ENCODE measurements at regions not wholly inside any gene's neighbourhood (a gene's known extent, or its start where the extent isn't known, plus 50 kb on each side); places are given as distances from the start of the nearest gene placed in this dataset.

GRCh38 chr11:115939104-115939730 lies 435.0 kb upstream of the CADM1 start:
- no peak for DNase-seq

DNA sequence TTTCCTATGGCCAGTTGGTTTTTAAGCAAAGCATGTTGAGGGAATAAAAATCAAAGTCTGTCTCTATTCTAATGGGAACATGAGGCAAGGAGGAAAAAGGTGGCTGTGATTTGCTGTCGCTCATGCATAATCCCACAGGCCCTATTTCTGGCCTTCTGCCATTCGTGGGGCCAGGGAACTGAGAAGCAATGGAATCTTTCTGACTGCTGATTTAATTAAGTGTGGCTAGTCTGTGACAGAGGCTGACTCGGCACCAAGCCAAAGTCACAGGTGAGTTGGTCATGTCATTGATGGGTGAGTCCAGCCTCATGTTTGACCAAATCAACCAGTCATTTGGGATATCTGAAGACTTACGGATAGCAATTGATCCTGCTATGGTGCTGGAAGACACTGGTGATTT lies 429.3 kb upstream of the CADM1 start:
- no peak for DNase-seq

DNA sequence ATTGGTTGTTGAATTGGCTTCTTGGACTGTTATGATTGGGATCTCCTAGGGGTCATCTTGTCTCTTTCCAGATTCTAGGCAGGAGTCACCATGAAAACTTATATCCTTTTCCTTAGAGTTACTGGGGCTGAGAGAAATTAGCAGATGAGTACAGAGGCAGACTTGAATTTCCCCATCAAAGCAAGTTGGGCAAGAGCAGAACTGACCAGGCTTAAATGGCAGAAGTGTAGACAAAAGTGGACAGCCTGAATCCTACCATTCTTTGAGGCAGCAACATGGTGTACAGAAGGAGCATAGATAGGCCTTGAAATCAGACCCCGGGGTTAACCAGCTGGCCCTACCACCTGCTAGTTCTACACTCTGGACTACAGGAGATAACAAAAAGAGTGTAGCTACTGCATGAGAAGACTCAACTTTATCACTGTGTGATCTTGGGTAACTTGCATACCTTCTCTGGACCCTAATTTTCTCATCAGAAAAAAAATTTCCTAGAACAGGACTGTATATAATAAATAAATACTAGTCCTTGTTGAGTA lies 427.4 kb upstream of the CADM1 start:
- no peak for DNase-seq

GRCh38 chr11:115930886-115931547 lies 426.8 kb upstream of the CADM1 start:
- DNase-seq = no peak

DNA sequence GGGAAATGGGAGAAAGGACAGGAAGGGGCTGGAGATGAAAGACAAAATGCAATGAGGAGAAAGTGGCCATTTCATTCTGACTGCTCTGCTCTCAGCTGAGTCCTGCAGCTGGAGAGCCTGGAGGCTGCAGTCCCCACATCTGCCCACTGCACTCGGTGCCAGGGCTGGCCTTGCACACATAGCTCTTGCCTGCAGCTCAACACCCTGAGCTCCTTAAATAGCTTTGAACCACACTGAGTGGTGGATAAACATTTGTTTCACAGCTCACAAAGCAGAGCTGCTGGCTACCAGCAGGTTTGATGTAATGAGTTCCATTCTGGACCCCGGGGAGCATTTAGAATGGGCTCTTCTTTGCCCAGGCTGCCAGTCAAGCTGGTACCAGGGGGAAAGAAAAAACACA lies 426.1 kb upstream of the CADM1 start:
- no peak for DNase-seq

DNA sequence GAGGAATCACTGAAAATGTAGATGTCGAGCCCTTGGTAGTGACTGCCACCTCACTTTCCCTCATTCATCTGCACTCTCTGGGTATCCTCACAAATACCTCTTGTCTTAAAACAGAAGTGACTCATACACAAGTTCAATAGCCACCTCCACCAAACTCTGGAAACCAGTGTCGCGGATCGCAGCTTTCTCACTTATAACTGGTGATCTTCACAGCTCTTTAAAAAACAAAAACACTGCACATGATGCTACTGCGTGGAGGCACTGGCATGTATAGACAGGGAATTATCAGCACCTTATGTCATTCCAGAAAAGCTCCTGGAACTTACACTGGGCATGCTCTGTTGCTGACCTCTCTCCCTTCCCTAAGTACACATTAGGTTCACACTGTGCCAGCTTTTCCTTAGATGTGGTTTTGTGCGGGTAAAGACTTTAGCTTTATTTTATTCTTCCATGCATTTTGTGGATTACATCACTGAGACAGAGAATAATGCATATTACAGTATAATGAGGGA lies 425.5 kb upstream of the CADM1 start:
- DNase-seq = no peak

DNA sequence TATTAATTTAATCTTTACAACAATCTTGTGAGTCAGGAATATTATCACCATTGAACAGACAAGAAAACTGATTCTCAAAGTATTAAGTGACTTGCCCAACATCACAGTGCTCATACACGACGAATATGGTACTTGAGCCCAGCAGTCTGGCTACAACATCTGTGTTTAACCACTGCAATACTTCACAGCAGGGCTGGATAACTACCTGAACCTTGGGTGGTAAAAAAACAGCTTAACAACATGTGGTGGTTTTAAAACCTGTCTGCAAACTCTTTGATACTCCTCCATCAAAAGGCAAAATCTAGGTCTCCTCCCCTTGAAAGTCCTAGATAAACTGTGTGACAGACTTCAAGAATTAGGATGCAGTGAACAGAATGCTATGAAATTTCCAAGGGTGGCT lies 424.6 kb upstream of the CADM1 start:
- no peak for DNase-seq

DNA sequence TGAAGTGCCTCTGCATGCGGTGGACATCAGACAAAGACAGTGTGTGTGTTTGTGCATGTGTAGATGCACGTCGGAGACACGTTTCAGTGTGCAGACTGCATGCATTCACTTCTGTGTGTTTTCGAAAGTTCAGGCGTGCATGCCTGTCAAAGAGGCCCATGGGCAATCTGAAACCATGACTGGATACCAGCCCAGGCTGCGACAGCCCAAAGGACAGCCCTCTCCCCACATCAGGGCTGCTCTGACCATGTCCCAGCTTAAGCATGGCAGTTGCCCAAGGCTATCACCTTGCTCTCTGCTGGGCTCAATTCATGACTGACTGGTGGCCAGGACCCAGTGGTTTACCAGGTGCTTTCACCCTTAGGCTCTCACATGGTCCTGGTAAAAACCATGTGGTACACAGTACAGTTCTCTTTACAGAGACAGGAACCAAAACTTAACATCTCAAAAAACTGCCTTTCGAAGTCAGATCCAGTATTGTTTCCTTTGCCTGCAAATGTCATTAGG lies 423.7 kb upstream of the CADM1 start:
- DNase-seq = no peak

GRCh38 chr11:115926601-115927000 lies 422.4 kb upstream of the CADM1 start:
- DNase-seq = no peak

- no peak for DNase-seq
These were observed 421.9 kb upstream of the CADM1 start for GRCh38 chr11:115926138-115926537.

DNA sequence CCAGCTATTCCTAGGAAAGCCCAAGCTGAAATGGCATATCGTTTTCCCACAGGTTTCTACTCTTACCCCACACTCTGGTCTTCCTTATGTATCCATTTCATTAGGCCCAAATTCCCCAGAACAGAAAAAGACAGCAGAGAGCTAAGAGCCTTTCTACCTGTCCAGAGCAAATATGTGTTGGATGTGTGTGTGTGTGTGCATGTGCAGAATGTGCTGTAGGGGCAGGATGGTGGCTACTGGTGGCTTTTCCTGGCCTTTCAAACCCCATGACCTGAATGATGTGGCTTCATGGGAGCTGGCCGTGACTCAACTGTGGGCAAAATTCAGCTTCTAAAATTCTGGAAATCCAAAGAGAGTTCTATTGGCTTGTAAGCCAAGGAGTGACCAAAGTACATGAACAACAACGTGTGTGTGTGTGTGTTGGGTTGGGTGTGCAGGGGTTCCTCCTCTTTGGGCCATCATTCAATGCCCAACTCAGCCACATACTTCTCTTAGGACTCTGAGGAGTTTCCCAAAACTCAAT lies 421.4 kb upstream of the CADM1 start:
- DNase-seq = no peak

- DNase-seq = peak; percentile 1
These were observed 420.7 kb upstream of the CADM1 start for GRCh38 chr11:115924744-115925567.

GRCh38 chr11:115922876-115923275 lies 418.7 kb upstream of the CADM1 start:
- DNase-seq = no peak

- DNase-seq = no peak
These were observed 417.8 kb upstream of the CADM1 start for GRCh38 chr11:115921986-115922385.

DNA sequence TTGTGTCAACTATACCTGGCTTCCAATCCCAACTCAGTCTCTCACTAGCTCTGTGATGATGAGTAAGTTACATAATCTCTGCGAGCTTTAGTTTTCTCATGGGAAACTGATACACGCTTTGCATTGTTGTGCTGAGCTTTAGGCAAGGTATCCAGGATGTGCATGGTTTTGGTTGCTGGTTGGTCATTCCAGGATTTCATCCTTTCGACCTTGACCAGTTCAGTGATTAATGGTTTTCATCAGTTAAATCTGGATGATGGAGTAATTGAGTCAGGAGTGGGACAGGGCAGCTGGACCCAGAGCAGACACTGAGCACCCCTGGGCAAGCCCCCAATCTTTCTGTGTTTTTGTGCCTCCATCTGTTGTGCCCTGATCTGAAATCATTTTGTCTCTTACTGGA lies 417.3 kb upstream of the CADM1 start:
- no peak for DNase-seq

DNA sequence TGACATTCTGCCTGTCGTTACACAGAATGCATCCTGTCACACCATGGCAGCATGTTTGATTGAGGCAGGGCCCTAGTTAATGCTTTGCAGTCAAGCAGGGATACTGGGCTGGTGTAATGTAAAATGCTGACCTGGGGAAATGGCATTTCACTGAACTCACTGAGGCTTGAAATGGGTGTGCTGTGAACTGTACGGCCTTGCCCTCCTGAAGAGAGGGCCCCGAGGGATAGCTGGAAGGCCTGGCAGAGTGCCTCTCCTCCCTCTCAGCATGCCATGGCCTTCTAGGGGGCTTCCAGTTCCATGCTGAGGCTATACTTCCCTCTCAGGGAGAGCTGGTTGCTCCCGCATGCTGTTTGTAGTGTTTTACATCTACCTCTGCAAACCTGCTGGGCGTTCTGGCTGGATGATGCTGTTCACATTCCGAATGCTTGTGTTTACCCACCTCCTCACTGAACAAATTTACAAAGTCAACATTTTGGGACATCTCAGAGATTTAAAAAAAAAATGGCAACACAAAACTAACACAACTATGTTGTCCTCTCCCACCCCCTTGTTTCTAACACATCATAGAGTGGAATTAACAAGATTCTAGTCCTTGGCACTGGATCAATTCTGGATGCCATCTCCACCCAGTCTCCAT lies 416.7 kb upstream of the CADM1 start:
- no peak for DNase-seq

DNA sequence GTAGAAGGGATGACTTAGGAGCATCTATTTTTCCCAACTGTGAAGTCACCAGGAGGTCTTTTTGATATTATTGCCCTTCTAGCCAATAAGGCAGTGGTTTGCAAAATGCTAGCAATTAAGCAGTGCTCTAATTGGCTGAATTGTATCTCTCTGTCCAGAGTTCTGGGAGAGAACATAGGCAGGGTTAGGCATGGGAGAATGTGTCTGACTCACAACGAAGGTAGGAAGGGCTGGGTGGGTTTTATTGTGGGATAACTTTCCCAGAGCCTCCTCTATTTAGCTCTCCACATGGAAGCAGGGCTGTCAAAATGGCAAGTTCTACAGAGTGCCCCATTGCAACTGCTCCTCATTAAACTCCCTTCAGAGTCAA lies 415.9 kb upstream of the CADM1 start:
- no peak for DNase-seq

- DNase-seq = no peak
These were observed 415.3 kb upstream of the CADM1 start for GRCh38 chr11:115919341-115920091.

DNA sequence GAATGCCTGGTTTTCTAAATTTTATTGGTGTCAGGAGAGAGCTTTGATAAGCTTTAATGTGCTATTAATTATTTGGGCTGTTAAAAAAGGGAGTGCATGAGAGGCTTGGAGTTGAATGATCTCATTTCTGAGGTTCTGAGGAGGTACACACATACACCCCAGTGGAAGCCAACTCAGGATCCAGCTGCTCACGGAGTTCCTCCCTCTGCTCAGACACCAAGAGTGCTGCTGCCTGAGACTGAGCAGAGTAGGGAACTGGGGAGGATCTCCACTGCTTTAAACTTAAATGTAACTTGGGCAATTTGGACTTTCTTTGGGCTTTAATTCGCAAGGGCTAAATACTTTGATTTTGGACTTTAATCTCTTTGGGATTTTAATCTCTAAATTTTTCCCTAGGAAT lies 414.4 kb upstream of the CADM1 start:
- DNase-seq = no peak

GRCh38 chr11:115916608-115917007 lies 412.4 kb upstream of the CADM1 start:
- no peak for DNase-seq

DNA sequence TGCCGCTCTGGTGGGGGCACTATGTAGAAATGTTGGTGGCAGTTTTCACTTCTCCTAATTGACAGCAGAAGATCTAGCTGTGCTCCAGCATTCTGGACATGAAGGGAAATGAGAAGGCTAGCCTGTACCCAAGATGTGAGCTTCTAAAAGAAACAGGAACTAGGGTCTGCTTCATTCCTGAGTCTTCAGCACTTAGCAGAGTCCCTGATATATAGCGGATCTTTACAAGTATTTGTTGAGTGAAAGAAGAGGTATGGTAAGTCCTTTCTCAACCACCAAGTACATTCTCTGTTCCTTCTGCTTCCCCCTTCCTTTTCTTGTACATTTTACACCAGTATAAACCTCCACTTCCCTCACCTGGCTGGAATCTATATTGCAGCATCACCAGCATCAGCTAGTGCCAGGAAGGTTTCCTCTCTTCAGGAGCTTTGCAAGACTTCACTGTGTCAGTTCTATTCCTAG lies 408.3 kb upstream of the CADM1 start:
- no peak for DNase-seq

Measured in EL (cell line).